RWPE2 (cell line): ENCODE measurements at regions not wholly inside any gene's neighbourhood (a gene's known extent, or its start where the extent isn't known, plus 50 kb on each side); places are given as distances from the start of the nearest gene placed in this dataset.

Experiments
- ATAC-seq: fragments of 200-7000 bp; cut with Tn5 transposase; 3 replicates; pipeline ENCODE4 v1.9.1; 2021; ENCODE audit warnings: low read depth
- DNase-seq: peaks from one replicate; pipeline ENCODE4 v3.0.0-alpha.2; 2020; ENCODE audit warnings: low spot score
- H3K27ac ChIP-seq: fragments of 450-650 bp; 2 replicates; pipeline ENCODE4 v1.5.1; 2017; ENCODE audit warnings: mild to moderate bottlenecking; ENCODE audit not compliant: poor library complexity, severe bottlenecking
- H3K27me3 ChIP-seq: fragments of 250-450 bp; sonication (Bioruptor Pico); 2 replicates; pipeline ENCODE4 v1.5.1; 2021; ENCODE audit warnings: mild to moderate bottlenecking, moderate library complexity; ENCODE audit not compliant: insufficient read depth, poor library complexity, severe bottlenecking
- H3K36me3 ChIP-seq: fragments of 250-450 bp; sonication (Bioruptor Pico); 2 replicates; pipeline ENCODE4 v1.5.1; 2020; ENCODE audit warnings: low read depth, mild to moderate bottlenecking, moderate library complexity
- H3K4me1 ChIP-seq: fragments of 250-450 bp; sonication (Bioruptor Pico); 2 replicates; pipeline ENCODE4 v1.5.1; 2021; ENCODE audit warnings: mild to moderate bottlenecking, moderate library complexity; ENCODE audit not compliant: insufficient read depth, poor library complexity, severe bottlenecking
- H3K4me3 ChIP-seq: fragments of 250-450 bp; sonication (Bioruptor Pico); 2 replicates; pipeline ENCODE4 v1.5.1; 2021; ENCODE audit warnings: mild to moderate bottlenecking, moderate library complexity; ENCODE audit not compliant: severe bottlenecking
- H3K9me3 ChIP-seq: fragments of 250-450 bp; sonication (Bioruptor Pico); 2 replicates; pipeline ENCODE4 v1.5.1; 2021; ENCODE audit warnings: mild to moderate bottlenecking, moderate library complexity; ENCODE audit not compliant: severe bottlenecking
- TF ChIP-seq, protein P1 (sequence below): fragments of 450-650 bp; IDR thresholded peaks from one replicate; pipeline ENCODE4 v1.5.1; 2017; ENCODE audit warnings: mild to moderate bottlenecking, moderate library complexity; ENCODE audit not compliant: poor library complexity, severe bottlenecking

DNA sequence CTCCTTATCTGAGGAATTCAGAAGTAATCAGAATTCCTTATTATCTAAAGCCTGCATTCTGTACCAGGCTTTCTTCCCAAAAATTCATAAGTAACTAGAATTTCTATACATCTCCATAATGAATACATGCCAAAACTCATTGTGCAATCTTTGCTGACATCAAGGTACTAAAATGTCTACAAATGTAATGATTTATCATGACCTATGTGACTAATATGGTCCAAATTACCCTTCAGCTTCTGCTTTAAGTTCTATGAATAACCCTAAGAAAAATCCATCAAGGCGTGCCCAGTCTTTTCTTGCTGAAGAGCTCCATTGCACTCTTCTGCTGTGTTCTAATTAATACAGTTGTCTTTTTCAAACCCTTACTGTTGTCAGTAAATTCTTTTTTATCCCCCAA lies 58.5 kb upstream of the SLITRK1 start:
- TF ChIP-seq, protein P1, sequence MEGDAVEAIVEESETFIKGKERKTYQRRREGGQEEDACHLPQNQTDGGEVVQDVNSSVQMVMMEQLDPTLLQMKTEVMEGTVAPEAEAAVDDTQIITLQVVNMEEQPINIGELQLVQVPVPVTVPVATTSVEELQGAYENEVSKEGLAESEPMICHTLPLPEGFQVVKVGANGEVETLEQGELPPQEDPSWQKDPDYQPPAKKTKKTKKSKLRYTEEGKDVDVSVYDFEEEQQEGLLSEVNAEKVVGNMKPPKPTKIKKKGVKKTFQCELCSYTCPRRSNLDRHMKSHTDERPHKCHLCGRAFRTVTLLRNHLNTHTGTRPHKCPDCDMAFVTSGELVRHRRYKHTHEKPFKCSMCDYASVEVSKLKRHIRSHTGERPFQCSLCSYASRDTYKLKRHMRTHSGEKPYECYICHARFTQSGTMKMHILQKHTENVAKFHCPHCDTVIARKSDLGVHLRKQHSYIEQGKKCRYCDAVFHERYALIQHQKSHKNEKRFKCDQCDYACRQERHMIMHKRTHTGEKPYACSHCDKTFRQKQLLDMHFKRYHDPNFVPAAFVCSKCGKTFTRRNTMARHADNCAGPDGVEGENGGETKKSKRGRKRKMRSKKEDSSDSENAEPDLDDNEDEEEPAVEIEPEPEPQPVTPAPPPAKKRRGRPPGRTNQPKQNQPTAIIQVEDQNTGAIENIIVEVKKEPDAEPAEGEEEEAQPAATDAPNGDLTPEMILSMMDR = peak; percentile 25
- Histone ChIP-seq H3K9me3 (no peaks in the 10 kb centered on the region), H3K4me3 (no peak overlapping the region), H3K27ac (peak overlapping the region; percentile 86), H3K36me3 (no peaks in the 10 kb centered on the region), H3K4me1 (peaks cover 22% of the 10 kb centered on the region), H3K27me3 (no peaks in the 10 kb centered on the region)
- no peak for DNase-seq
- peak; percentile 94 for ATAC-seq

DNA sequence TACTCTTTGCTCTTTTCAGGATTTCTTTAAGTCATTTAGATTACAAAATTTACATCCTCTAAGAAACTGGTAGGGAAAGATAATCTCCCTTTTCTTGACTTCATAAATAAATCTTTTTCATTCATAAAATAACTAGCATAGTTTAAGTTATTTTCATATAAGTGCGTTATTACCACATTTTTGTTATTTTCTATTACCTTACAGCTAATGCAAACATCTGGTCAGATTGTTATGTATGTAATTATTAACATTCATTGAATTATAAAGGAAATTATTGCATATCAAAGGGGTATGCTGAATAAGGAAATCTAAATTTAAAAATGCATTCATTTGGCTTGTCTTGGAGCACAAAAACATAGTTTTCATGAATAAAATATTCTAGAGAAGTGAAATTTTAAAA lies 55.3 kb upstream of the SLITRK1 start:
- Histone ChIP-seq H3K27me3 (no peaks in the 10 kb centered on the region), H3K27ac (no peak overlapping the region), H3K4me3 (no peak overlapping the region), H3K4me1 (peaks cover 22% of the 10 kb centered on the region), H3K9me3 (no peaks in the 10 kb centered on the region), H3K36me3 (no peaks in the 10 kb centered on the region)
- TF ChIP-seq, protein P1 = no peak
- ATAC-seq (no peak), DNase-seq (no peak)

GRCh38 chr13:83935566-83935965 lies 53.3 kb upstream of the SLITRK1 start:
- no peaks in the 10 kb centered on the region for H3K36me3 ChIP-seq
- DNase-seq (no peak), ATAC-seq (no peak)
- TF ChIP-seq, protein P1 = no peak
- H3K27me3 ChIP-seq = no peaks in the 10 kb centered on the region
- H3K27ac ChIP-seq = no peak overlapping the region
- no peak overlapping the region for H3K4me3 ChIP-seq
- no peaks in the 10 kb centered on the region for H3K9me3 ChIP-seq
- H3K4me1 ChIP-seq = peaks cover 5% of the 10 kb centered on the region
